ENCODE measurements at regions not wholly inside any gene's neighbourhood (a gene's known extent, or its start where the extent isn't known, plus 50 kb on each side); places are given as distances from the start of the nearest gene placed in this dataset.

GRCh38 chr17:5871666-5872065 is 198.5 kb upstream of the WSCD1 start:
- TF ChIP-seq CTCF (IDR thresholded peaks at IDR 0.05; ENCODE audit: low read depth, low read length, missing control alignments): no peak
- H3K4me3 ChIP-seq (ENCODE audit: low read depth, low read length): no peak overlapping the region
- no peak for DNase-seq
- H3K36me3 ChIP-seq (replicated peaks): no peaks in the 10 kb centered on the region
- no peaks in the 10 kb centered on the region for H3K27me3 ChIP-seq (replicated peaks)
- no peak overlapping the region for H3K27ac ChIP-seq
- in situ Hi-C loops (cut with HindIII; ENCODE audit: low pct_ligation_motif_present, low sequenced_read_pairs): no loop called here

GRCh38 chr17:5872831-5873230 is 197.3 kb upstream of the WSCD1 start:
- TF ChIP-seq CTCF (IDR thresholded peaks at IDR 0.05; ENCODE audit: low read depth, low read length, missing control alignments): no peak
- no peak overlapping the region for H3K4me3 ChIP-seq (ENCODE audit: low read depth, low read length)
- no peak overlapping the region for H3K27ac ChIP-seq
- DNase-seq: no peak
- in situ Hi-C loops (cut with HindIII; ENCODE audit: low pct_ligation_motif_present, low sequenced_read_pairs): no loop called here
- no peaks in the 10 kb centered on the region for H3K36me3 ChIP-seq (replicated peaks)
- H3K27me3 ChIP-seq (replicated peaks): no peaks in the 10 kb centered on the region

GRCh38 chr17:5873781-5874180 is 196.4 kb upstream of the WSCD1 start:
- no peak for TF ChIP-seq CTCF (IDR thresholded peaks at IDR 0.05; ENCODE audit: low read depth, low read length, missing control alignments)
- no peak for DNase-seq
- no peaks in the 10 kb centered on the region for H3K27me3 ChIP-seq (replicated peaks)
- H3K4me3 ChIP-seq (ENCODE audit: low read depth, low read length): no peak overlapping the region
- H3K36me3 ChIP-seq (replicated peaks): no peaks in the 10 kb centered on the region
- in situ Hi-C loops (cut with HindIII; ENCODE audit: low pct_ligation_motif_present, low sequenced_read_pairs): no loop called here
- H3K27ac ChIP-seq: no peak overlapping the region

- no peak for TF ChIP-seq CTCF (IDR thresholded peaks at IDR 0.05; ENCODE audit: low read depth, low read length, missing control alignments)
- in situ Hi-C loops (cut with HindIII; ENCODE audit: low pct_ligation_motif_present, low sequenced_read_pairs): no loop called here
- Histone ChIP-seq H3K27me3 (replicated peaks) (no peaks in the 10 kb centered on the region), H3K36me3 (replicated peaks) (no peaks in the 10 kb centered on the region), H3K27ac (no peak overlapping the region), H3K4me3 (ENCODE audit: low read depth, low read length) (no peak overlapping the region)
- no peak for DNase-seq
Observed at GRCh38 chr17:5874486-5874885, 195.7 kb upstream of the WSCD1 start.

GRCh38 chr17:5877366-5877765 is 192.8 kb upstream of the WSCD1 start:
- H3K27ac ChIP-seq: no peak overlapping the region
- H3K36me3 ChIP-seq (replicated peaks): no peaks in the 10 kb centered on the region
- no peaks in the 10 kb centered on the region for H3K27me3 ChIP-seq (replicated peaks)
- no peak for DNase-seq
- TF ChIP-seq CTCF (IDR thresholded peaks at IDR 0.05; ENCODE audit: low read depth, low read length, missing control alignments): no peak
- in situ Hi-C loops (cut with HindIII; ENCODE audit: low pct_ligation_motif_present, low sequenced_read_pairs): no loop called here
- no peak overlapping the region for H3K4me3 ChIP-seq (ENCODE audit: low read depth, low read length)

GRCh38 chr17:5877948-5878347 is 192.2 kb upstream of the WSCD1 start:
- no peak for TF ChIP-seq CTCF (IDR thresholded peaks at IDR 0.05; ENCODE audit: low read depth, low read length, missing control alignments)
- no peaks in the 10 kb centered on the region for H3K36me3 ChIP-seq (replicated peaks)
- no peak overlapping the region for H3K27ac ChIP-seq
- in situ Hi-C loops (cut with HindIII; ENCODE audit: low pct_ligation_motif_present, low sequenced_read_pairs): no loop called here
- H3K4me3 ChIP-seq (ENCODE audit: low read depth, low read length): no peak overlapping the region
- no peaks in the 10 kb centered on the region for H3K27me3 ChIP-seq (replicated peaks)
- no peak for DNase-seq
